ENCODE measurements at regions not wholly inside any gene's neighbourhood (a gene's known extent, or its start where the extent isn't known, plus 50 kb on each side); places are given as distances from the start of the nearest gene placed in this dataset.

- TF ChIP-seq CTCF (IDR thresholded peaks at IDR 0.05) (no peak), EZH2phosphoT487 (IDR thresholded peaks at IDR 0.05) (no peak), EZH2 (IDR thresholded peaks at IDR 0.05) (no peak)
Measured at GRCh38 chr3:30341851-30342250, 264.6 kb upstream of the TGFBR2 start.

All from neural progenitor cell (in vitro differentiated cells).